ENCODE measurements at regions not wholly inside any gene's neighbourhood (a gene's known extent, or its start where the extent isn't known, plus 50 kb on each side); places are given as distances from the start of the nearest gene placed in this dataset.
A peak's percentile ranks its signal among the peaks of the same experiment; 100 is the strongest.

DNA sequence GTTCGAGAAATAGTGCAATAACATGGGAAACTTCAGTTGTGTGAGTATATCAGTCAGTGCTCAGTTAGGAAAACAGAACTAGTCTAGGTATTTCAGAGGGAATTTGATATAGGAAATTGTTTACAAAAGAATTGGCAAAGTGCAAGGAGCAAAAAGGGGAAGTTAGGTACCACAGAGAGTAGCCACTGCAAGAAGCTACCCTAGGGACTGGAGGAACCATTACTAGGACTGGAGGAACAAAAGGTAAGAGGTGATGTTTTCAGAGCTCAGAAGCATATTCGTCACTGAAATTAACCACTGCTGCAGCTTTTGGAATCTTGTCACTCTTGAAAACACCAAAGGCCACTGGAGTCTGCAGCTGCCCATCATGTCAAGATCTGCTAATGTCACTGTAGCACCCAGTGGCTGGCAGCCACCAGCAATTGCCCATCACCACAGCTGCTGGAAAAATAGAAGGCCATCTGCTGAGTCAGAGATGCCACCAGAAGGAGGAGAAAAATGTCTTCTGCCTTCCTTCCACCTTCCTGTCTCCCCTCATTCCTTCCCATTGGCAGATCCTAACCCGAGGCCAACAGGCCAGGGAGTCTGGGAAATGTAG lies 160.6 kb upstream of the RPS6KA3 start:
- DNase-seq (ENCODE audit: low read depth) = no peak

GRCh38 chrX:20421697-20422096 lies 155.0 kb upstream of the RPS6KA3 start:
- DNase-seq (ENCODE audit: low read depth) = no peak

- DNase-seq (ENCODE audit: low read depth) = no peak
Measured at GRCh38 chrX:20421275-20421674, 154.6 kb upstream of the RPS6KA3 start.

DNA sequence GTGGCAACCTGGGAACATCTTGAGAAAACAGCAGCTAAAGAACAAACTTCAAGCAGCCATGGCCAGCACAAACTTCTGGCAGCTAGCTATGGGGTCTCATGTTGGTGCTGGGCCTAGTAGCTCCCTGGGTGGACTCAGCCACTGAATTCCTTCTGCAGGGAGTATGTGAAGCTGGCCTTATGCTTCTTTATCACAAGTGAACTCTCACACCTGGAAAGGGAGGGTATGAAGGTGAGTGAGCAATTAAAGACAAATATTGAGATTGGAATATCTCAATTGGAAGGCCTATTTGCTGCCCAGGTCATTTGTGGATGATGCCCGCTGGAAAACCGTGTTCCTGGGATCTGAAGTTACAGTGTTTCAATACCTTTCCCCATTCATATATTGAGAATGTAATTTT lies 153.3 kb upstream of the RPS6KA3 start:
- no peak for DNase-seq (ENCODE audit: low read depth)

- DNase-seq (ENCODE audit: low read depth) = no peak
Measured at GRCh38 chrX:20418379-20419150, 151.9 kb upstream of the RPS6KA3 start.

DNA sequence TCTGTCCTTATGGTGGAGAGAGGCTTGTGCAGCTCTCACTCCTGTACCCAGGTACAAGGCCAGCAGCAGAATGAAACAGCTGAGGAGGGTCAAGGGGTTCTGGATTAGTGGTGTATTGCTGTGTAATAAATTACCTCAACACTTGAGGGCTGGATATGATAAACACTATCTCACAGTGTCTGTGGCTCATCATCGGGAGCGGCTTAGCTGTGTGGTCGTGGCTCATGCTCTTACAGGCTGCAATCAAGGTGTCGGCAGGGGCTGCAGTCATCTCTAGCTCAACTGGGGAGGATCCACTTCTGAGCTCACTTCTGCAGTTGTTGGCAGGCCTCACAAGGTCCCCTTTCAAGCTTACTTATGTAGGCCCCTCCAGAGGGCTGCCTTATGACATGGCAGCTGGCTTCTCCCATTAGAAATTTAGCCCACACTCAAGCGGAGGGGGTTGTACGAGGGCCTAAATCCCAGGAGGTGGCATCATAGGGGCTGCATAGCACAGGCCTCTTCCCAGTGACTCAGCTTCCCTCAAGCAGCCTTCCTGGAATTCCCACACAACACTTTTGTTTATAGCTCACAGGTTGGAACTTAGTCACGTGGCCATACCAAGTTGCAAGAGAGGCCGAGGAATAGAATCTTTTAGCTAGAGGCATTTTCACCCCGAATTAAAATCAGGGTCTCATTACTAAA lies 148.2 kb upstream of the RPS6KA3 start:
- DNase-seq (ENCODE audit: low read depth) = no peak

- DNase-seq (ENCODE audit: low read depth) = no peak
Measured at GRCh38 chrX:20414066-20414465, 147.4 kb upstream of the RPS6KA3 start.

GRCh38 chrX:20412871-20413486 lies 146.3 kb upstream of the RPS6KA3 start:
- peak; percentile 3 for DNase-seq (ENCODE audit: low read depth)

DNA sequence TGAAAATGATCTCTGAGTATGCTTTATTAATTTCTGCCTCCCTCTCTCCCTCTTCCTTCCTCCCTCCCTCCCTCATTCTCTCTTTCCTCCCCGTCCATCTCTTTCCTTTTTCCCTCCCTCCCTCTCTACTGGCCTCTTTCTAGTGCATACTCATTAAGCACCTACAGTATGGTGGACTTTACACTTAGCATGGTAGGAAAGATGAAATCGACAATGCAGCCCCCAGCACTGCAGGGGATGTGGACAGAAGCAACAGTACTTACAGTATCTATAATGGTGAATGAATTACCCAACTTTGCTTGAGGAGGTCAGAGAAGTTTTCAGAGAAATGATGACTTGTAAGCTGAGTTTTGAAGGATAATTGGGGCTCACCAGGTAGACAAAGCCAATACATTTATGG lies 143.8 kb upstream of the RPS6KA3 start:
- DNase-seq (ENCODE audit: low read depth) = no peak

DNA sequence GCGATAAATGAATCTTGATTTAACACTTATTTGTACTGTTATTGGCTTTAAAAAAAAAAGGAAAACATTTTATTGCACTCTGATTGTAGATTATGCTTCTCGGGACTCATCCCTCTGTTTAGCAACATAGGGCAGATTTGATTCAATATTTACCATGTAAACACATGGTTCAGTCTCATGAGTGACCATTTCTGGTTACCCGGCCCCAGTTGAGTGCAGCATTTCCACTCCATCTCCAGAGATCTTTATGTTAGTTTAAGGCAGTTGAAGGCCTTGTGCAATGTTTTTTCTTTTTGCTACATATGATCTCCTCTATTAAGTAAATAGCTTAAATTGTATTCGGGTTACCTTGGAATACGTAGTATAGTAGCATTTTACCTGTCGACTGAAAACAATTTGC lies 143.3 kb upstream of the RPS6KA3 start:
- no peak for DNase-seq (ENCODE audit: low read depth)

DNA sequence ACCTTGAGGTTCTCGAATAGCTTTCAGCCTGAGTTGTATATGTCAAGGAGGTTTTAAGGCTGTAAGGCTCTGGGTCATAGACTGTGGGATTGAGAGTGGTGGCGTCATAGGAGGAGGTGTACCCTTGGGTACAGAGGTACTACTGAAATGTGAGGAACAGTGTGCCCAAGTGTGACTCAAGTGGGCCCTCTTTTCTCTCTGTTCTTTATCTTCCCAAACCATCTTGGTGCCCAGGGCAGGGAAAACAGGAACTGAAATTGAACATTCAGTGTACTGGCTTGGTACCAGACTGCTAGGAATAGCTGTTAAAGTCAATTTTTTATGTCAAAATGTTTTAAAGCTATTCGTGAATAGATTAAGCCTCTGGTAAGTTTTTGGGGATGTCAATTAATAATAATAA lies 136.2 kb upstream of the RPS6KA3 start:
- DNase-seq (ENCODE audit: low read depth) = no peak

DNA sequence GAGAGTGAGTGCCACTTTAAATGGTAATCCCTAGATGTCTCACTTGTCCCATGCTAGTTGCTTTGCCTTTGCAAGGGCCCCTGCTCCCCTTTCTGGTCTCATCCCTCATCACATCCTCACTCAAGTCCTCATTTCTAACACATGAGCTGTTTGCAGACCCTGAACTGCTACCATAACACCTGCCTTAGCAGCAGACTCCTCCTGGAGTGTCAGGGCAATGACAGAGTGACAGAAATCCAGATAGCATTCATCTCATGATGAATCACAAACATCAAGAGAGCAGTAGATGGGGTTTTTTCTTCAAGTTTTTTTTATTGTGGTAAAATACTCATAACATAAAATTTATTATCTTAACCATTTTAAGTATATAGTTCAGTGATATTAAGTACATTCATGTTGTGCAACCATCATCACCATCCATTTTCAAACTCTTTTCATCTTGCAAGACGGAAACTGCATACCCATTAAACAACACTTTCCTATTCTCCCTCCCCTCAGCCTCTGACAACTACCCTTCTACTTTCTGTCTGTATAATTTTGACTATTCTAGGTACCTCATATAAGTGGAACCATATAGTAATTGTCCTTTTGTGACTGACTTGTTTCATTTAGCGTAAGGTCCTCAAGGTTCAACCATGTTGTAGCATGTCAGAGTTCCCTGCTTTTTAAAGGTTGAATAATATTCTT lies 133.2 kb upstream of the RPS6KA3 start:
- no peak for DNase-seq (ENCODE audit: low read depth)

- no peak for DNase-seq (ENCODE audit: low read depth)
Measured at GRCh38 chrX:20397587-20397986, 130.9 kb upstream of the RPS6KA3 start.

- no peak for DNase-seq (ENCODE audit: low read depth)
Measured at GRCh38 chrX:20394451-20394850, 127.7 kb upstream of the RPS6KA3 start.

- DNase-seq (ENCODE audit: low read depth) = no peak
Measured at GRCh38 chrX:20393944-20394343, 127.2 kb upstream of the RPS6KA3 start.

DNA sequence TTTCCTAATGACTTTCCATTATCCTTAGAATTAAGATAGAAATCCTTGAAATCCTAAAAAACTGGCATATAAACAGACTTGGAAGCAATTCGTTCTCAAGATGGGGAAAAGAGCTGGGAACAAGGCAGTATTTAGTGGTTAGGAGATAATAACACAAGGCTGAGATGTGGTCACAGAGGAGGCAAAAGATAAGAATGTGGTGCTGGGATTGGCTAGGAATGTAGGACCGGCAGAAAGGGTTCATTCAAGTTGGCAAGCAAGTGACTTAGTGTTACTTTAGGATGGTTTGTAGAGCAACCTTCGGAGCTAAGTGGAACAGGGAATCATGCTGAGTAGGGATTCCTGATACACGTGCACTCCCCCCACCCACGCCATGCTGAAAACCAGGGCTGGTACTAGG lies 121.9 kb upstream of the RPS6KA3 start:
- no peak for DNase-seq (ENCODE audit: low read depth)

GRCh38 chrX:20383477-20383876 lies 116.8 kb upstream of the RPS6KA3 start:
- no peak for DNase-seq (ENCODE audit: low read depth)

DNA sequence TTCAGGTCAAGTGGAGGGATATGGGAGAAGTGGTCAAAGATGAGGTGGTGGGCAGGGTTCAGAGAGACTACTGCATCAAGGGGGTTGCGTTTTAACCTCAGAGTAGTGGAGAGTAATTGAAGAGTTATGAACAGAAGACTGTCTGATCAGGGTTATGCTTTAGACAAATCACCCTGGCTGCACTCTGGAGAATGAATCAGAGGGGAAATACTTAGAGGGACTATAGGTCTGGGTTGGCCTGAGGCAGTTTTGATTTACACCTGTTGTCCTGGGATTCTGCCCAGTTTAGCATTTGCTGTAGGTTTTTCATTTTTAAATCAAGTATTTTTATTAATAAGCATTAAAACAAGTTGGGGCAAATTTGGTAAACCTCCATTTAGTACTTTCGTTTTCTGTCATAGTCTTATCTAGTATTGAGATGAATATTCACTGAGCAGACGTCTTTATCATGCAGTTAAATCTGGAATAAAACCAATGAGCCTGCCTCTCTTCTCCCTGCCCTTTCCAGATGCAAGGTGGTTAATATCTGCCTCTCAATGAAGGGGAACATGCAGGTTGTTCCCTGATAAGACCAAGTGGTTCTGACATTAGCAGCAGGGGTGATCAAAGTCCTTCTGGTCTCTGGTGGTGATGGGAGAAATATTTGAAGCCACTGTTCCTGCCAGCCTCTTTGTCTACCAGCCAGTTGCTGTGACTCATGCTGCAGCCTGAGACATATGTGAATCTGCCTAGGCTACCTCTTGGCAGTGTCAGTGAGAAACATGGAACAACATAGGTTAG lies 116.0 kb upstream of the RPS6KA3 start:
- DNase-seq (ENCODE audit: low read depth) = peak; percentile 3

GRCh38 chrX:20382082-20382481 lies 115.4 kb upstream of the RPS6KA3 start:
- DNase-seq (ENCODE audit: low read depth) = no peak

DNA sequence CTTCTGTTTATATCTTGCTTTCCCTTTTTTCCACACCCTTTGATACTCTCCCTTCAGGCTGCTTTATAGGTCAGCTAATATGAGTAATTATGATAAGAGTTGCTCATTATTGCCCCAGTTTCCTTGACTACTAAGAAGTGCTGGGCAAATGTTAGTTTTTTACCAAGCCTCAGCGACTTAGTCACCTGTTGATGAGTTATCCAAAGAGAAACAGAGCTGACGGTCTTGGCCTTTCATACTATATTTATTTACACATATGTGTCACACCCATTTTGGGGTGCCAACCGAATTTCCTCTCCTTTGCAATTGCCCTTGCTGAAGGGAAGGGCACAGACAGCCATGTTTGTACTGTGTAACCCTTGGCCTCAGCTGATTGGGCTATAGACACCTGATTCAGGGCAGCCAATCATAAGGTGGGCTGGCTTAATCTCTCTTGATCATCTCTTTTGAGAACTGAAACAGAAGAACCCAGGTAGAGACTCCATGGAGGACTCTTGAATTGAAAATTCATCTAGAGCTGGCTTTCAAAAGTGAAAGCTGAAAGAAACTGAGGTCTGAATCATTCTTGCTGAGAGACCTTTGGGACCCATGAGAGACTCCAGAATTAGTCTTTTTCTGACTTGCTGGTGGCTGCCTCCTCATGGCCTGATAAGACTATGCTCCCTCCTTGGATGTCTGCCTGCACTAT lies 111.7 kb upstream of the RPS6KA3 start:
- DNase-seq (ENCODE audit: low read depth) = no peak

GRCh38 chrX:20374900-20375438 lies 108.3 kb upstream of the RPS6KA3 start:
- no peak for DNase-seq (ENCODE audit: low read depth)

Data from stimulated activated CD4-positive, alpha-beta T cell treated with anti-CD3 and anti-CD28 coated beads, Interleukin-2, amount 100 ng/mL, for 4 hours (primary cell).